HepG2 (cell line): ENCODE measurements at regions not wholly inside any gene's neighbourhood (a gene's known extent, or its start where the extent isn't known, plus 50 kb on each side); places are given as distances from the start of the nearest gene placed in this dataset.
"Not testable (repeated sequence)": the region's sequence is repeated elsewhere in the genome, so short reads cannot be mapped to it uniquely, and the experiment has no call there.

ENCODE experiments used
- ATAC-seq: fragments of 200-7000 bp; cut with Tn5 transposase; 3 replicates; pipeline ENCODE4 v1.9.1; 2020; ENCODE audit warnings: mild to moderate bottlenecking, moderate library complexity
- BruUV-seq: library from RNA; stranded (reverse); fragments of 400-500 nt; replicated peaks from 2 replicates; lab custom pipeline; 2021; lab: Mats Ljungman, UMichigan
- CTCF ChIA-PET: fragments of 300-600 bp; formaldehyde crosslinking; extraction: SDS; loops from one replicate; lab custom pipeline; 2021; ENCODE audit warnings: low total read pairs, inconsistent platforms, low intra/inter-chr PET ratio; lab: Yijun Ruan, JAX
- POLR2A ChIA-PET: fragments of 350-600 bp; sonication (Branson Sonifier 250); formaldehyde crosslinking; loops from one replicate; lab custom pipeline; 2020; ENCODE audit warnings: antibody characterized with exemption, inconsistent platforms; lab: Yijun Ruan, JAX
- DNase-seq: peaks from one replicate; pipeline ENCODE4 v3.0.0-alpha.2; 2015; ENCODE audit warnings: low spot score
- FAIRE-seq: peaks from 3 replicates; lab custom pipeline; 2011; peaks lifted over from hg19 to GRCh38; lab: Jason Lieb, UNC
- H2AFZ ChIP-seq: one replicate; pipeline ENCODE4 v1.6.1; 2011; ENCODE audit warnings: low read length, inconsistent platforms
- H3K27ac ChIP-seq: fragments of 300-600 bp; 3 replicates; pipeline ENCODE4 v1.8.0; 2011; ENCODE audit warnings: mixed run types, mild to moderate bottlenecking, mixed read lengths, low read length, inconsistent platforms; ENCODE audit not compliant: insufficient read depth; ENCODE audit errors: extremely low read length
- H3K27me3 ChIP-seq, 2 experiments: fragments of 200-600 bp in 1 of 2; 2 replicates in 1 of 2; 3 replicates in 1 of 2; pipeline versions ENCODE4 v1.6.0 to v1.8.0; 2011; ENCODE audit warnings: low read length in 2 of 2, mild to moderate bottlenecking in 2 of 2, moderate library complexity in 2 of 2, inconsistent platforms in 1 of 2; ENCODE audit not compliant: insufficient read depth in 2 of 2, control insufficient read depth in 1 of 2
- H3K36me3 ChIP-seq, 2 experiments: fragments of 200-600 bp in 1 of 2; replicated peaks in 1 of 2; 2 replicates in 1 of 2; 3 replicates in 1 of 2; pipeline versions ENCODE4 v1.5.1 to v1.8.0; 2011; ENCODE audit warnings: low read length in 2 of 2, inconsistent platforms in 1 of 2; ENCODE audit not compliant: insufficient read depth in 2 of 2, control insufficient read depth in 1 of 2
- H3K4me1 ChIP-seq: 2 replicates; pipeline ENCODE4 v1.5.1; 2012; ENCODE audit warnings: low read length, inconsistent platforms; ENCODE audit not compliant: insufficient read depth
- H3K4me2 ChIP-seq: 2 replicates; pipeline ENCODE4 v1.6.0; 2011; ENCODE audit warnings: low read depth, low read length, inconsistent platforms
- H3K4me3 ChIP-seq, 3 experiments: fragments of 200-600 bp in 1 of 3; sonication (generic), shearing (Covaris generic) in 1 of 3; replicated peaks in 1 of 3; 2 replicates each; pipeline ENCODE4 v1.5.1; 2011 to 2016; ENCODE audit warnings: low read length in 3 of 3, inconsistent platforms in 2 of 3, low read depth in 2 of 3, mild to moderate bottlenecking in 2 of 3, control low read depth in 1 of 3, mixed read lengths in 1 of 3; ENCODE audit not compliant: insufficient read depth in 1 of 3
- H3K79me2 ChIP-seq: one replicate; pipeline ENCODE4 v1.6.1; 2011; ENCODE audit warnings: low read length, inconsistent platforms; ENCODE audit not compliant: insufficient read depth
- H3K9ac ChIP-seq: 2 replicates; pipeline ENCODE4 v1.6.0; 2011; ENCODE audit warnings: mild to moderate bottlenecking, low read depth, low read length, inconsistent platforms; ENCODE audit not compliant: insufficient read depth
- H3K9me3 ChIP-seq: 2 replicates; pipeline ENCODE4 v1.5.1; 2012; ENCODE audit warnings: mild to moderate bottlenecking, low read length
- H4K20me1 ChIP-seq: 2 replicates; pipeline ENCODE4 v1.6.0; 2011; ENCODE audit warnings: inconsistent platforms, mild to moderate bottlenecking, low read length, moderate library complexity; ENCODE audit not compliant: insufficient read depth
- BCL6 ChIP-seq: IDR thresholded peaks from 2 replicates; pipeline ENCODE4 v1.6.1; 2016; ENCODE audit warnings: missing genetic modification reagents, missing compliant biosample characterization
- NFKB2 ChIP-seq: sonication (generic); formaldehyde crosslinking; IDR thresholded peaks from 2 replicates; pipeline ENCODE4 v1.4.0; 2020; ENCODE audit warnings: missing genetic modification reagents, borderline replicate concordance
- NR2C2 ChIP-seq: sonication (generic); formaldehyde crosslinking; IDR thresholded peaks from 2 replicates; pipeline ENCODE4 v1.4.0; 2020; ENCODE audit warnings: missing genetic modification reagents, mild to moderate bottlenecking, moderate library complexity, borderline replicate concordance
- in situ Hi-C: cut with HindIII; loops from 2 replicates; pipeline ENCODE4 v1.10.0; 2017; ENCODE audit warnings: low pct_unique_long_range_greater_than_20kb; ENCODE audit not compliant: extremely low pct_ligation_motif_present
- intact Hi-C: fragments of 100-400 bp; cut with micrococcal nuclease; formaldehyde crosslinking; loops from one replicate; pipeline ENCODE4 v1.10.0; 2022; ENCODE audit not compliant: unreplicated experiment
- TF ChIP-seq, protein P1 (sequence below): IDR thresholded peaks from 2 replicates; pipeline ENCODE4 v1.6.1; 2016
- TF ChIP-seq, protein P2 (sequence below): sonication (generic); formaldehyde crosslinking; IDR thresholded peaks from 2 replicates; pipeline ENCODE4 v1.5.1; 2020; ENCODE audit warnings: missing genetic modification reagents, mild to moderate bottlenecking, borderline replicate concordance
- TF ChIP-seq, protein P3 (sequence below): sonication (generic); formaldehyde crosslinking; IDR thresholded peaks from 2 replicates; pipeline ENCODE4 v1.5.0; 2020; ENCODE audit warnings: mild to moderate bottlenecking, missing genetic modification reagents

DNA sequence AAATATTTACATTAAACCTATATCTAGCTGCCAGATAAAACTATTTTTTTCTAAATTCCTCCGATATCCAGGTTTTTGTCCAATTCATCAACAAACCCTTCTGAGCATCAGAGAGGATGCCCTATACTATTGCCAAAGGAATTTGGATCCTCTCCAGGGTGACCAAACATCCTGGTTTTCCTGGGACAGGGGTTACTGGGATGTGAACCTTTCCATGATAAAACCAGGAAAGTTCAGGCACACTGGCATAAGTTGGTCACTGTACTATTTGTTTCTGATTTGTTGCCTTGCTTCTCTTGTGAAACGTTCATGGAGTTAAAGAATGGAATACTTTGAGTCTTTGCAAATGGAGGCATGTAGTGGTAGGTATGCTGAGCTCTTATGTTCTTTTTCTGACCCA is 63.5 kb downstream of the TLNRD1 start (continued):
- TF ChIP-seq NFKB2 (no peak), BCL6 (CRISPR knock-in tag) (no peak), NR2C2 (CRISPR knock-in tag) (no peak)
- TF ChIP-seq, protein P1, sequence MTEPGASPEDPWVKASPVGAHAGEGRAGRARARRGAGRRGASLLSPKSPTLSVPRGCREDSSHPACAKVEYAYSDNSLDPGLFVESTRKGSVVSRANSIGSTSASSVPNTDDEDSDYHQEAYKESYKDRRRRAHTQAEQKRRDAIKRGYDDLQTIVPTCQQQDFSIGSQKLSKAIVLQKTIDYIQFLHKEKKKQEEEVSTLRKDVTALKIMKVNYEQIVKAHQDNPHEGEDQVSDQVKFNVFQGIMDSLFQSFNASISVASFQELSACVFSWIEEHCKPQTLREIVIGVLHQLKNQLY (CRISPR knock-in tag) = no peak
- TF ChIP-seq, protein P2, sequence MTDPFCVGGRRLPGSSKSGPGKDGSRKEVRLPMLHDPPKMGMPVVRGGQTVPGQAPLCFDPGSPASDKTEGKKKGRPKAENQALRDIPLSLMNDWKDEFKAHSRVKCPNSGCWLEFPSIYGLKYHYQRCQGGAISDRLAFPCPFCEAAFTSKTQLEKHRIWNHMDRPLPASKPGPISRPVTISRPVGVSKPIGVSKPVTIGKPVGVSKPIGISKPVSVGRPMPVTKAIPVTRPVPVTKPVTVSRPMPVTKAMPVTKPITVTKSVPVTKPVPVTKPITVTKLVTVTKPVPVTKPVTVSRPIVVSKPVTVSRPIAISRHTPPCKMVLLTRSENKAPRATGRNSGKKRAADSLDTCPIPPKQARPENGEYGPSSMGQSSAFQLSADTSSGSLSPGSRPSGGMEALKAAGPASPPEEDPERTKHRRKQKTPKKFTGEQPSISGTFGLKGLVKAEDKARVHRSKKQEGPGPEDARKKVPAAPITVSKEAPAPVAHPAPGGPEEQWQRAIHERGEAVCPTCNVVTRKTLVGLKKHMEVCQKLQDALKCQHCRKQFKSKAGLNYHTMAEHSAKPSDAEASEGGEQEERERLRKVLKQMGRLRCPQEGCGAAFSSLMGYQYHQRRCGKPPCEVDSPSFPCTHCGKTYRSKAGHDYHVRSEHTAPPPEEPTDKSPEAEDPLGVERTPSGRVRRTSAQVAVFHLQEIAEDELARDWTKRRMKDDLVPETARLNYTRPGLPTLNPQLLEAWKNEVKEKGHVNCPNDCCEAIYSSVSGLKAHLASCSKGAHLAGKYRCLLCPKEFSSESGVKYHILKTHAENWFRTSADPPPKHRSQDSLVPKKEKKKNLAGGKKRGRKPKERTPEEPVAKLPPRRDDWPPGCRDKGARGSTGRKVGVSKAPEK = no peak
- TF ChIP-seq, protein P3, sequence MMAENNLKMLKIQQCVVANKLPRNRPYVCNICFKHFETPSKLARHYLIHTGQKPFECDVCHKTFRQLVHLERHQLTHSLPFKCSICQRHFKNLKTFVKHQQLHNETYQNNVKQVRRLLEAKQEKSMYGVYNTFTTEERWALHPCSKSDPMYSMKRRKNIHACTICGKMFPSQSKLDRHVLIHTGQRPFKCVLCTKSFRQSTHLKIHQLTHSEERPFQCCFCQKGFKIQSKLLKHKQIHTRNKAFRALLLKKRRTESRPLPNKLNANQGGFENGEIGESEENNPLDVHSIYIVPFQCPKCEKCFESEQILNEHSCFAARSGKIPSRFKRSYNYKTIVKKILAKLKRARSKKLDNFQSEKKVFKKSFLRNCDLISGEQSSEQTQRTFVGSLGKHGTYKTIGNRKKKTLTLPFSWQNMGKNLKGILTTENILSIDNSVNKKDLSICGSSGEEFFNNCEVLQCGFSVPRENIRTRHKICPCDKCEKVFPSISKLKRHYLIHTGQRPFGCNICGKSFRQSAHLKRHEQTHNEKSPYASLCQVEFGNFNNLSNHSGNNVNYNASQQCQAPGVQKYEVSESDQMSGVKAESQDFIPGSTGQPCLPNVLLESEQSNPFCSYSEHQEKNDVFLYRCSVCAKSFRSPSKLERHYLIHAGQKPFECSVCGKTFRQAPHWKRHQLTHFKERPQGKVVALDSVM (CRISPR knock-in tag) = no peak

DNA sequence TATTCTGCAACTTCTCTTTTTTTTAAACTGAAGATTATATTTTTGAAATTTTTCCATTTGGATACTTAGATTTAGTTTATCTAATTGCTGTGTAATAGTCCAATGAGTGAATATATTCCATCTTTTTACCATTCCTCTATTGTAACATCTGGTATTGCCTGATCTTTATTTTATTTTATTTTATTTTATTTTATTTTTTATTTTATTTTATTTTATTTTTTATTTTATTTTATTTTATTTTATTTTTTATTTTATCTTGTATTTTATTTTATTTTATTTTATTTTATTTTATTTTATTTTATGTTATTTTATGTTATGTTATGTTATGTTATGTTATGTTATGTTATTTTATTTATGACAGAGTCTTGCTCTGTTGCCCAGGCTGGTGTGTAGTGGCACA is 66.5 kb upstream of the CFAP161 start:
- H3K9ac ChIP-seq, ATAC-seq, intact Hi-C loops, DNase-seq, POLR2A ChIA-PET, CTCF ChIA-PET, H3K4me1 ChIP-seq, in situ Hi-C loops, BruUV-seq, H3K27me3 ChIP-seq, H3K27ac ChIP-seq, FAIRE-seq, H3K4me2 ChIP-seq, H4K20me1 ChIP-seq, H2AFZ ChIP-seq, H3K9me3 ChIP-seq, H3K79me2 ChIP-seq, H3K36me3 ChIP-seq, H3K4me3 ChIP-seq: not testable (repeated sequence)
